HepG2 (cell line): ENCODE measurements at regions not wholly inside any gene's neighbourhood (a gene's known extent, or its start where the extent isn't known, plus 50 kb on each side); places are given as distances from the start of the nearest gene placed in this dataset.

Source experiments
- ATAC-seq: fragments of 200-7000 bp; cut with Tn5 transposase; 3 replicates; pipeline ENCODE4 v1.9.1; 2020; ENCODE audit warnings: mild to moderate bottlenecking, moderate library complexity
- BruUV-seq: library from RNA; stranded (reverse); fragments of 400-500 nt; replicated peaks from 2 replicates; lab custom pipeline; 2021; lab: Mats Ljungman, UMichigan
- CTCF ChIA-PET: fragments of 300-600 bp; formaldehyde crosslinking; extraction: SDS; loops from one replicate; lab custom pipeline; 2021; ENCODE audit warnings: low total read pairs, inconsistent platforms, low intra/inter-chr PET ratio; lab: Yijun Ruan, JAX
- POLR2A ChIA-PET: fragments of 350-600 bp; sonication (Branson Sonifier 250); formaldehyde crosslinking; loops from one replicate; lab custom pipeline; 2020; ENCODE audit warnings: antibody characterized with exemption, inconsistent platforms; lab: Yijun Ruan, JAX
- DNase-seq: peaks from one replicate; pipeline ENCODE4 v3.0.0-alpha.2; 2015; ENCODE audit warnings: low spot score
- FAIRE-seq: peaks from 3 replicates; lab custom pipeline; 2011; peaks lifted over from hg19 to GRCh38; lab: Jason Lieb, UNC
- H2AFZ ChIP-seq: one replicate; pipeline ENCODE4 v1.6.1; 2011; ENCODE audit warnings: low read length, inconsistent platforms
- H3K27ac ChIP-seq: fragments of 300-600 bp; 3 replicates; pipeline ENCODE4 v1.8.0; 2011; ENCODE audit warnings: mixed run types, mild to moderate bottlenecking, mixed read lengths, low read length, inconsistent platforms; ENCODE audit not compliant: insufficient read depth; ENCODE audit errors: extremely low read length
- H3K27me3 ChIP-seq, 2 experiments: fragments of 200-600 bp in 1 of 2; 2 replicates in 1 of 2; 3 replicates in 1 of 2; pipeline versions ENCODE4 v1.6.0 to v1.8.0; 2011; ENCODE audit warnings: low read length in 2 of 2, mild to moderate bottlenecking in 2 of 2, moderate library complexity in 2 of 2, inconsistent platforms in 1 of 2; ENCODE audit not compliant: insufficient read depth in 2 of 2, control insufficient read depth in 1 of 2
- H3K36me3 ChIP-seq, 2 experiments: fragments of 200-600 bp in 1 of 2; replicated peaks in 1 of 2; 2 replicates in 1 of 2; 3 replicates in 1 of 2; pipeline versions ENCODE4 v1.5.1 to v1.8.0; 2011; ENCODE audit warnings: low read length in 2 of 2, inconsistent platforms in 1 of 2; ENCODE audit not compliant: insufficient read depth in 2 of 2, control insufficient read depth in 1 of 2
- H3K4me1 ChIP-seq: 2 replicates; pipeline ENCODE4 v1.5.1; 2012; ENCODE audit warnings: low read length, inconsistent platforms; ENCODE audit not compliant: insufficient read depth
- H3K4me2 ChIP-seq: 2 replicates; pipeline ENCODE4 v1.6.0; 2011; ENCODE audit warnings: low read depth, low read length, inconsistent platforms
- H3K4me3 ChIP-seq, 3 experiments: fragments of 200-600 bp in 1 of 3; sonication (generic), shearing (Covaris generic) in 1 of 3; replicated peaks in 1 of 3; 2 replicates each; pipeline ENCODE4 v1.5.1; 2011 to 2016; ENCODE audit warnings: low read length in 3 of 3, inconsistent platforms in 2 of 3, low read depth in 2 of 3, mild to moderate bottlenecking in 2 of 3, control low read depth in 1 of 3, mixed read lengths in 1 of 3; ENCODE audit not compliant: insufficient read depth in 1 of 3
- H3K79me2 ChIP-seq: one replicate; pipeline ENCODE4 v1.6.1; 2011; ENCODE audit warnings: low read length, inconsistent platforms; ENCODE audit not compliant: insufficient read depth
- H3K9ac ChIP-seq: 2 replicates; pipeline ENCODE4 v1.6.0; 2011; ENCODE audit warnings: mild to moderate bottlenecking, low read depth, low read length, inconsistent platforms; ENCODE audit not compliant: insufficient read depth
- H3K9me3 ChIP-seq: 2 replicates; pipeline ENCODE4 v1.5.1; 2012; ENCODE audit warnings: mild to moderate bottlenecking, low read length
- H4K20me1 ChIP-seq: 2 replicates; pipeline ENCODE4 v1.6.0; 2011; ENCODE audit warnings: inconsistent platforms, mild to moderate bottlenecking, low read length, moderate library complexity; ENCODE audit not compliant: insufficient read depth
- ATM ChIP-seq: fragments of 450-650 bp; IDR thresholded peaks from 2 replicates; pipeline ENCODE4 v1.7.1; 2017; ENCODE audit warnings: mild to moderate bottlenecking, borderline replicate concordance
- CREM ChIP-seq, 2 experiments: sonication (generic) in 1 of 2; formaldehyde crosslinking in 1 of 2; IDR thresholded peaks; 2 replicates each; pipeline versions ENCODE4 v1.4.0 to v1.6.1; 2016 to 2020; ENCODE audit warnings: antibody characterized with exemption in 1 of 2, mild to moderate bottlenecking in 1 of 2, missing genetic modification reagents in 1 of 2
- HNRNPH1 ChIP-seq: fragments of 200-400 bp; formaldehyde crosslinking; optimal IDR thresholded peaks from 2 replicates; pipeline ENCODE3; 2017; ENCODE audit warnings: mild to moderate bottlenecking, low read depth, low read length
- MIXL1 ChIP-seq: IDR thresholded peaks from 2 replicates; pipeline ENCODE4 v1.6.1; 2016
- RBM22 ChIP-seq: fragments of 200-400 bp; formaldehyde crosslinking; optimal IDR thresholded peaks from 2 replicates; pipeline ENCODE3; 2017; ENCODE audit warnings: mild to moderate bottlenecking, low read length, moderate library complexity
- SATB2 ChIP-seq: sonication (generic); formaldehyde crosslinking; IDR thresholded peaks from 2 replicates; pipeline ENCODE4 v1.5.0; 2020; ENCODE audit warnings: missing genetic modification reagents
- SIN3B ChIP-seq: fragments of 150-350 bp; IDR thresholded peaks from 2 replicates; pipeline ENCODE4 v1.6.1; 2014; ENCODE audit warnings: low read length
- THYN1 ChIP-seq: sonication (generic); formaldehyde crosslinking; IDR thresholded peaks from 2 replicates; pipeline ENCODE4 v1.8.1; 2023; ENCODE audit warnings: low read depth, mild to moderate bottlenecking, moderate library complexity, missing genetic modification reagents, borderline replicate concordance
- ZNF207 ChIP-seq: fragments of 450-650 bp; IDR thresholded peaks from 2 replicates; pipeline ENCODE4 v1.6.1; 2016; ENCODE audit warnings: antibody characterized with exemption, borderline replicate concordance
- ZNF260 ChIP-seq: sonication (generic); formaldehyde crosslinking; IDR thresholded peaks from 2 replicates; pipeline ENCODE4 v1.4.0; 2020; ENCODE audit warnings: missing genetic modification reagents, low read depth, mild to moderate bottlenecking, borderline replicate concordance
- ZNF7 ChIP-seq: IDR thresholded peaks from 2 replicates; pipeline ENCODE4 v1.6.1; 2016; ENCODE audit warnings: missing biosample characterization, missing genetic modification reagents
- WGBS: methylation state at CpG from one replicate; pipeline ENCODE4 v1.1.6; 2017; ENCODE audit warnings: low lambda C conversion rate; 5-methylcytosine and 5-hydroxymethylcytosine counted together
- in situ Hi-C: cut with HindIII; loops from 2 replicates; pipeline ENCODE4 v1.10.0; 2017; ENCODE audit warnings: low pct_unique_long_range_greater_than_20kb; ENCODE audit not compliant: extremely low pct_ligation_motif_present
- intact Hi-C: fragments of 100-400 bp; cut with micrococcal nuclease; formaldehyde crosslinking; loops from one replicate; pipeline ENCODE4 v1.10.0; 2022; ENCODE audit not compliant: unreplicated experiment
- TF ChIP-seq, protein P1 (sequence below): sonication (generic); formaldehyde crosslinking; conservative IDR thresholded peaks from 2 replicates; pipeline ENCODE4 v1.4.0; 2020; ENCODE audit warnings: missing genetic modification reagents

DNA sequence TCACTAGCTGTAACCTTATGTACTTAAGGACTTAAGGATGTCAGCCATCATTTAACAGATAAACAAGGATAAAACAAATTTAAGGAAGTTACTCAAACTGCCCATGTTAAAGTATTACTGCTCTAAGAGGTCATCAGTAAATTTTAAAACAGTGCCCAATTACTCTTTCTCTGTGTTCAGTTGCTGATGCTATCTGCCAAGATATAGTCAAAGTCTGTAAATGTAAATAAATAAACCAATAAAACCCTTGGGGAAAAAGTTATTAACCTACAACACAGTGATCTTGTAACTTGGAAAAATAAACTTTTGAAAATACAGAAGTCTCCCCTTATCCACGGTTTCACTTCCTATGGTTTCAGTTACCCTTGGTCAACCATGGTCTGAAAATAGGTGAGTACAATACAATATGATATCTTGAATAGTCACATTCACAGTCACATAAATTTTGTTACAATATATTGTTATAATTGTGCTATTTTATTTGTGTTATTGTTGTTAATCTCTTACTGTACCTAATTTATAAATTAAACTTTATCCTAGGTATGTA, 501.8 kb downstream of the LMO4 start:
- ATAC-seq (no peak), FAIRE-seq (no peak), DNase-seq (no peak)
- Histone ChIP-seq H3K27me3 (no peaks in the 10 kb centered on the region), H3K9me3 (no peaks in the 10 kb centered on the region), H3K9ac (no peak overlapping the region), H4K20me1 (no peaks in the 10 kb centered on the region), H3K4me3 (no peak overlapping the region), H3K27ac (no peak overlapping the region), H3K4me2 (no peak overlapping the region), H3K4me1 (0 out of 2 replicates have a peak, but pooled peaks cover 6% of the 10 kb centered on the region), H2AFZ (no peak overlapping the region), H3K79me2 (no peaks in the 10 kb centered on the region), H3K36me3 (no peaks in the 10 kb centered on the region)
- 0% methylated on average over 1 of the region's 1 CpG for WGBS
- TF ChIP-seq THYN1 (CRISPR knock-in tag) (no peak), CREM (IDR thresholded peaks at IDR 0.05) (no peak), CREM (CRISPR knock-in tag; IDR thresholded peaks at IDR 0.05) (no peak)
- intact Hi-C loops (loop anchor here (10.0 kb wide), 1 partner anchor 64 kb away; no protein-coding TSS in a partner anchor), in situ Hi-C loops (no loop called here)
- ChIA-PET POLR2A (no interaction called here), CTCF (no interaction called here)
- BruUV-seq, result no TSS peak

DNA sequence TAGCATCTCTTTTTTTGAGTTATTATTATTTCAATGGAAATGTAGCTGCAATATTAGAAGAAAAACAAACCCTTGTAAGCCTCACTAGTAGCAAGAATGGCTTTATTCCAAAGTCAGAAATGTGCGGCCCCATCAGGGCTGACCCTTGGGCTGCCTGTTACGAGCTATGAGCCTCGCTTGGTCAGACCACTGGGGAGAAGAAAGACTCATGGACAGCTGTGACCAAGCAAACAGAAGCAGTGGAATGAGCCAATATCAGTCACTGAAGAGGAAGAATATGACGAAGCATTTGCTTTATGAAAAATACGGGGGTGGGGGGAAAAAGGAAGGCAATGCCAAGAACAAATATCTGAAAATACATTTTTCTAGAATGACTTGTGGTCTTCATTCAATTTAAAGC, 504.5 kb downstream of the LMO4 start:
- intact Hi-C loops, result loop anchor here (10.0 kb wide), 1 partner anchor 62 kb away; no protein-coding TSS in a partner anchor
- no peak overlapping the region for H3K4me3 ChIP-seq
- peak; percentile 53; the same call in 2 of the 3 replicates for ATAC-seq
- ChIA-PET POLR2A (no interaction called here), CTCF (no interaction called here)
- H3K27me3 ChIP-seq, result no peaks in the 10 kb centered on the region
- H3K4me2 ChIP-seq, result no peak overlapping the region
- no peak overlapping the region for H3K27ac ChIP-seq
- H4K20me1 ChIP-seq, result no peaks in the 10 kb centered on the region
- in situ Hi-C loops, result no loop called here
- FAIRE-seq, result no peak
- DNase-seq, result no peak
- no peaks in the 10 kb centered on the region for H3K36me3 ChIP-seq
- no peaks in the 10 kb centered on the region for H3K4me1 ChIP-seq
- TF ChIP-seq ZNF207 (no peak), ATM (no peak), SATB2 (CRISPR knock-in tag) (no peak), MIXL1 (CRISPR knock-in tag) (no peak), SIN3B (no peak), ZNF7 (no peak), HNRNPH1 (no peak), ZNF260 (no peak), RBM22 (no peak)
- TF ChIP-seq, protein P1, sequence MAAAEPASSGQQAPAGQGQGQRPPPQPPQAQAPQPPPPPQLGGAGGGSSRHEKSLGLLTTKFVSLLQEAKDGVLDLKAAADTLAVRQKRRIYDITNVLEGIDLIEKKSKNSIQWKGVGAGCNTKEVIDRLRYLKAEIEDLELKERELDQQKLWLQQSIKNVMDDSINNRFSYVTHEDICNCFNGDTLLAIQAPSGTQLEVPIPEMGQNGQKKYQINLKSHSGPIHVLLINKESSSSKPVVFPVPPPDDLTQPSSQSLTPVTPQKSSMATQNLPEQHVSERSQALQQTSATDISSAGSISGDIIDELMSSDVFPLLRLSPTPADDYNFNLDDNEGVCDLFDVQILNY, result no peak
- H3K9me3 ChIP-seq, result no peaks in the 10 kb centered on the region
- no peak overlapping the region for H3K9ac ChIP-seq
- no peak overlapping the region for H2AFZ ChIP-seq
- WGBS, result 9% methylated on average over 5 of the region's 5 CpGs
- H3K79me2 ChIP-seq, result no peaks in the 10 kb centered on the region
- no TSS peak for BruUV-seq
